GM12878 (cell line): ENCODE measurements at regions not wholly inside any gene's neighbourhood (a gene's known extent, or its start where the extent isn't known, plus 50 kb on each side); places are given as distances from the start of the nearest gene placed in this dataset.

ENCODE experiments used
- ATAC-seq: fragments of 200-7000 bp; cut with Tn5 transposase; 3 replicates; pipeline ENCODE4 v1.9.1; 2020; ENCODE audit warnings: mild to moderate bottlenecking, moderate library complexity
- BruUV-seq: library from RNA; stranded (reverse); fragments of 400-500 nt; replicated peaks from 2 replicates; lab custom pipeline; 2021; lab: Mats Ljungman, UMichigan
- CTCF ChIA-PET: fragments of 300-600 bp; sonication (Branson Sonifier 250); formaldehyde crosslinking; extraction: SDS; loops from one replicate; lab custom pipeline; 2021; ENCODE audit warnings: inconsistent platforms; lab: Yijun Ruan, JAX
- POLR2A ChIA-PET: fragments of 350-600 bp; formaldehyde crosslinking; extraction: SDS; loops from one replicate; lab custom pipeline; 2021; ENCODE audit warnings: inconsistent platforms; lab: Charles Lee
- RAD21 ChIA-PET: fragments of 300-600 bp; sonication (Branson Sonifier 250); formaldehyde crosslinking; loops from one replicate; lab custom pipeline; 2023; ENCODE audit warnings: antibody characterized with exemption; ENCODE audit not compliant: unreplicated experiment; lab: Charles Lee
- SMC1A ChIA-PET: fragments of 300-600 bp; sonication (Branson Sonifier 250); formaldehyde crosslinking; loops from one replicate; lab custom pipeline; 2023; ENCODE audit not compliant: unreplicated experiment, uncharacterized antibody; lab: Charles Lee
- DNase-seq: peaks from one replicate; pipeline ENCODE4 v3.0.0-alpha.2; 2011; ENCODE audit warnings: low read depth, low spot score
- FAIRE-seq: peaks from 3 replicates; lab custom pipeline; 2011; peaks lifted over from hg19 to GRCh38; lab: Jason Lieb, UNC
- H2AFZ ChIP-seq: 2 replicates; pipeline ENCODE4 v1.6.0; 2011; ENCODE audit warnings: low read depth, low read length, control low read depth; ENCODE audit not compliant: control insufficient read depth
- H3K27ac ChIP-seq: 2 replicates; pipeline ENCODE4 v1.5.1; 2011; ENCODE audit warnings: control low read depth; ENCODE audit not compliant: control insufficient read depth, insufficient read depth
- H3K27me3 ChIP-seq, 2 experiments: replicated peaks in 1 of 2; 2 replicates each; pipeline versions ENCODE4 v1.6.0 to v1.6.1; 2011; ENCODE audit warnings: low read length in 1 of 2; ENCODE audit not compliant: control insufficient read depth in 2 of 2, insufficient read depth in 2 of 2
- H3K36me3 ChIP-seq, 2 experiments: 2 replicates each; pipeline ENCODE4 v1.5.1; 2011; ENCODE audit warnings: low read length in 1 of 2; ENCODE audit not compliant: control insufficient read depth in 2 of 2, insufficient read depth in 2 of 2
- H3K4me1 ChIP-seq: 2 replicates; pipeline ENCODE4 v1.6.1; 2011; ENCODE audit warnings: mild to moderate bottlenecking, low read length, moderate library complexity, mixed read lengths; ENCODE audit not compliant: control insufficient read depth, insufficient read depth
- H3K4me2 ChIP-seq: 2 replicates; pipeline ENCODE4 v1.6.0; 2011; ENCODE audit warnings: control low read depth; ENCODE audit not compliant: control insufficient read depth, insufficient read depth
- H3K4me3 ChIP-seq: fragments of 200-600 bp; sonication (generic); 2 replicates; pipeline ENCODE4 v1.5.1; 2016
- H3K79me2 ChIP-seq: 2 replicates; pipeline ENCODE4 v1.6.0; 2011; ENCODE audit warnings: low read length; ENCODE audit not compliant: control insufficient read depth, insufficient read depth
- H3K9ac ChIP-seq: 2 replicates; pipeline ENCODE4 v1.8.0; 2011; ENCODE audit warnings: low read length, control low read depth, mixed read lengths; ENCODE audit not compliant: control insufficient read depth, insufficient read depth
- H3K9me3 ChIP-seq: replicated peaks from 3 replicates; pipeline ENCODE4 v1.5.1; 2011; ENCODE audit warnings: mild to moderate bottlenecking, low read length; ENCODE audit not compliant: control insufficient read depth, insufficient read depth
- H4K20me1 ChIP-seq: 2 replicates; pipeline ENCODE4 v1.6.0; 2011; ENCODE audit not compliant: control insufficient read depth, insufficient read depth
- E2F8 ChIP-seq: fragments of 450-650 bp; IDR thresholded peaks from 2 replicates; pipeline ENCODE4 v1.6.1; 2018; ENCODE audit warnings: mild to moderate bottlenecking, low read depth, moderate library complexity; ENCODE audit not compliant: partially characterized antibody
- GABPA ChIP-seq: IDR thresholded peaks from 2 replicates; pipeline ENCODE4 v1.6.1; 2014; ENCODE audit warnings: antibody characterized with exemption, low read depth, mild to moderate bottlenecking, inconsistent platforms
- HCFC1 ChIP-seq: fragments of 150-350 bp; IDR thresholded peaks from 2 replicates; pipeline ENCODE4 v1.6.1; 2014; ENCODE audit warnings: low read length
- HDGF ChIP-seq: fragments of 450-650 bp; IDR thresholded peaks from 2 replicates; pipeline ENCODE4 v1.6.1; 2016; ENCODE audit warnings: antibody characterized with exemption
- KDM1A ChIP-seq: fragments of 200-600 bp; sonication (generic); IDR thresholded peaks from 2 replicates; pipeline ENCODE4 v1.6.1; 2016; ENCODE audit warnings: borderline replicate concordance
- PBX3 ChIP-seq: IDR thresholded peaks from 2 replicates; pipeline ENCODE4 v1.6.1; 2011; ENCODE audit warnings: mild to moderate bottlenecking, low read depth, low read length, moderate library complexity; ENCODE audit not compliant: insufficient replicate concordance
- SIN3A ChIP-seq: IDR thresholded peaks from 2 replicates; pipeline ENCODE4 v1.6.1; 2012; ENCODE audit warnings: low read depth, low read length, improper control_type of control experiment
- SP1 ChIP-seq: IDR thresholded peaks from one replicate; pipeline ENCODE4 v1.6.1; 2011; ENCODE audit warnings: low read depth, low read length
- SREBF1 ChIP-seq: IDR thresholded peaks from 2 replicates; pipeline ENCODE4 v1.6.1; 2012; ENCODE audit warnings: mild to moderate bottlenecking, low read length
- WRNIP1 ChIP-seq: IDR thresholded peaks from 2 replicates; pipeline ENCODE4 v1.6.1; 2011; ENCODE audit warnings: low read depth, low read length, improper control_type of control experiment, borderline replicate concordance
- WGBS: methylation state at CpG from one replicate; pipeline ENCODE4 v1.1.6; 2016; ENCODE audit warnings: low lambda C conversion rate; ENCODE audit not compliant: insufficient replicate concordance, insufficient coverage; ENCODE audit errors: missing lambda C conversion rate; 5-methylcytosine and 5-hydroxymethylcytosine counted together
- in situ Hi-C: fragments of 300-500 bp; cut with MboI; formaldehyde crosslinking; loops from 9 replicates; pipeline ENCODE4 v1.14.3; 2018; ENCODE audit warnings: mixed read lengths
- intact Hi-C: fragments of 100-400 bp; cut with micrococcal nuclease; formaldehyde crosslinking; loops from one replicate; pipeline ENCODE4 v1.14.2; 2022; ENCODE audit not compliant: unreplicated experiment
- TF ChIP-seq, protein P1 (sequence below): fragments of 450-650 bp; formaldehyde crosslinking; IDR thresholded peaks from 2 replicates; pipeline ENCODE4 v1.4.0; 2020; ENCODE audit warnings: mild to moderate bottlenecking, moderate library complexity

GRCh38 chr17:71625330-71625729, 495.5 kb upstream of the SOX9 start:
- TF ChIP-seq SP1 (no peak), WRNIP1 (no peak), E2F8 (no peak), HCFC1 (no peak), PBX3 (no peak), HDGF (no peak), KDM1A (no peak), SIN3A (no peak), SREBF1 (no peak), GABPA (no peak)
- TF ChIP-seq, protein P1, sequence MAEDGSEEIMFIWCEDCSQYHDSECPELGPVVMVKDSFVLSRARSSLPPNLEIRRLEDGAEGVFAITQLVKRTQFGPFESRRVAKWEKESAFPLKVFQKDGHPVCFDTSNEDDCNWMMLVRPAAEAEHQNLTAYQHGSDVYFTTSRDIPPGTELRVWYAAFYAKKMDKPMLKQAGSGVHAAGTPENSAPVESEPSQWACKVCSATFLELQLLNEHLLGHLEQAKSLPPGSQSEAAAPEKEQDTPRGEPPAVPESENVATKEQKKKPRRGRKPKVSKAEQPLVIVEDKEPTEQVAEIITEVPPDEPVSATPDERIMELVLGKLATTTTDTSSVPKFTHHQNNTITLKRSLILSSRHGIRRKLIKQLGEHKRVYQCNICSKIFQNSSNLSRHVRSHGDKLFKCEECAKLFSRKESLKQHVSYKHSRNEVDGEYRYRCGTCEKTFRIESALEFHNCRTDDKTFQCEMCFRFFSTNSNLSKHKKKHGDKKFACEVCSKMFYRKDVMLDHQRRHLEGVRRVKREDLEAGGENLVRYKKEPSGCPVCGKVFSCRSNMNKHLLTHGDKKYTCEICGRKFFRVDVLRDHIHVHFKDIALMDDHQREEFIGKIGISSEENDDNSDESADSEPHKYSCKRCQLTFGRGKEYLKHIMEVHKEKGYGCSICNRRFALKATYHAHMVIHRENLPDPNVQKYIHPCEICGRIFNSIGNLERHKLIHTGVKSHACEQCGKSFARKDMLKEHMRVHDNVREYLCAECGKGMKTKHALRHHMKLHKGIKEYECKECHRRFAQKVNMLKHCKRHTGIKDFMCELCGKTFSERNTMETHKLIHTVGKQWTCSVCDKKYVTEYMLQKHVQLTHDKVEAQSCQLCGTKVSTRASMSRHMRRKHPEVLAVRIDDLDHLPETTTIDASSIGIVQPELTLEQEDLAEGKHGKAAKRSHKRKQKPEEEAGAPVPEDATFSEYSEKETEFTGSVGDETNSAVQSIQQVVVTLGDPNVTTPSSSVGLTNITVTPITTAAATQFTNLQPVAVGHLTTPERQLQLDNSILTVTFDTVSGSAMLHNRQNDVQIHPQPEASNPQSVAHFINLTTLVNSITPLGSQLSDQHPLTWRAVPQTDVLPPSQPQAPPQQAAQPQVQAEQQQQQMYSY: no peak
- H3K9ac ChIP-seq: no peak overlapping the region
- intact Hi-C loops (no loop called here), in situ Hi-C loops (no loop called here)
- ChIA-PET POLR2A (interaction anchor here (0.7 kb wide), 1 partner anchor 83 kb away, joined by 3 read pairs; no protein-coding TSS in a partner anchor), CTCF (interaction anchor here (0.6 kb wide), 1 partner anchor 155 kb away, joined by 3 read pairs; no protein-coding TSS in a partner anchor), RAD21 (no interaction called here), SMC1A (no interaction called here)
- H3K4me3 ChIP-seq: no peak overlapping the region
- DNase-seq (no peak), ATAC-seq (no peak), FAIRE-seq (no peak)
- no peak overlapping the region for H3K27ac ChIP-seq
- H3K9me3 ChIP-seq: no peaks in the 10 kb centered on the region; the same call in 1 of the 3 replicates
- no TSS peak for BruUV-seq
- no peaks in the 10 kb centered on the region for H3K4me1 ChIP-seq
- no peak overlapping the region for H3K4me2 ChIP-seq
- H4K20me1 ChIP-seq: no peaks in the 10 kb centered on the region
- no peaks in the 10 kb centered on the region for H3K79me2 ChIP-seq
- H3K36me3 ChIP-seq: no peaks in the 10 kb centered on the region
- 0% methylated on average over 1 of the region's 1 CpG for WGBS
- no peak overlapping the region for H2AFZ ChIP-seq
- no peaks in the 10 kb centered on the region for H3K27me3 ChIP-seq
